ENCODE measurements at regions not wholly inside any gene's neighbourhood (a gene's known extent, or its start where the extent isn't known, plus 50 kb on each side); places are given as distances from the start of the nearest gene placed in this dataset.

GRCh38 chr14:39621678-39622077 is 189.4 kb upstream of the FBXO33 start:
- no peaks in the 10 kb centered on the region for H3K27me3 ChIP-seq (replicated peaks; ENCODE audit: control insufficient read depth, insufficient read depth, low read length)
- TF ChIP-seq CTCF (IDR thresholded peaks at IDR 0.05; ENCODE audit: insufficient read depth, low read length, poor library complexity, severe bottlenecking), result no peak
- no peak for DNase-seq (ENCODE audit: extremely low read depth, insufficient read length)
- no peaks in the 10 kb centered on the region for H3K36me3 ChIP-seq (ENCODE audit: control insufficient read depth, insufficient read depth, low read length)
- no peak overlapping the region for H3K4me3 ChIP-seq (replicated peaks; ENCODE audit: low read depth, low read length)

- no peak for TF ChIP-seq CTCF (IDR thresholded peaks at IDR 0.05; ENCODE audit: insufficient read depth, low read length, poor library complexity, severe bottlenecking)
- no peaks in the 10 kb centered on the region for H3K36me3 ChIP-seq (ENCODE audit: control insufficient read depth, insufficient read depth, low read length)
- no peak overlapping the region for H3K4me3 ChIP-seq (replicated peaks; ENCODE audit: low read depth, low read length)
- no peak for DNase-seq (ENCODE audit: extremely low read depth, insufficient read length)
- no peaks in the 10 kb centered on the region for H3K27me3 ChIP-seq (replicated peaks; ENCODE audit: control insufficient read depth, insufficient read depth, low read length)
Observed at GRCh38 chr14:39621223-39621622, 189.0 kb upstream of the FBXO33 start.

GRCh38 chr14:39617537-39617936 is 185.3 kb upstream of the FBXO33 start:
- H3K36me3 ChIP-seq (ENCODE audit: control insufficient read depth, insufficient read depth, low read length), result no peaks in the 10 kb centered on the region

GRCh38 chr14:39615352-39615751 is 183.1 kb upstream of the FBXO33 start:
- H3K27me3 ChIP-seq (replicated peaks; ENCODE audit: control insufficient read depth, insufficient read depth, low read length), result no peaks in the 10 kb centered on the region
- no peak for TF ChIP-seq CTCF (IDR thresholded peaks at IDR 0.05; ENCODE audit: insufficient read depth, low read length, poor library complexity, severe bottlenecking)
- no peak for DNase-seq (ENCODE audit: extremely low read depth, insufficient read length)

More at GRCh38 chr14:39617537-39617936, 185.3 kb upstream of the FBXO33 start:
- TF ChIP-seq CTCF (IDR thresholded peaks at IDR 0.05; ENCODE audit: insufficient read depth, low read length, poor library complexity, severe bottlenecking), result no peak
- no peak for DNase-seq (ENCODE audit: extremely low read depth, insufficient read length)
- no peaks in the 10 kb centered on the region for H3K27me3 ChIP-seq (replicated peaks; ENCODE audit: control insufficient read depth, insufficient read depth, low read length)
- no peak overlapping the region for H3K4me3 ChIP-seq (replicated peaks; ENCODE audit: low read depth, low read length)

GRCh38 chr14:39614297-39614923 is 182.2 kb upstream of the FBXO33 start:
- H3K27me3 ChIP-seq (replicated peaks; ENCODE audit: control insufficient read depth, insufficient read depth, low read length), result no peaks in the 10 kb centered on the region

More at GRCh38 chr14:39615352-39615751, 183.1 kb upstream of the FBXO33 start:
- Histone ChIP-seq H3K36me3 (ENCODE audit: control insufficient read depth, insufficient read depth, low read length) (no peaks in the 10 kb centered on the region), H3K4me3 (replicated peaks; ENCODE audit: low read depth, low read length) (no peak overlapping the region)

More at GRCh38 chr14:39614297-39614923, 182.2 kb upstream of the FBXO33 start:
- no peak for TF ChIP-seq CTCF (IDR thresholded peaks at IDR 0.05; ENCODE audit: insufficient read depth, low read length, poor library complexity, severe bottlenecking)
- DNase-seq (ENCODE audit: extremely low read depth, insufficient read length), result no peak
- Histone ChIP-seq H3K4me3 (replicated peaks; ENCODE audit: low read depth, low read length) (no peak overlapping the region), H3K36me3 (ENCODE audit: control insufficient read depth, insufficient read depth, low read length) (no peaks in the 10 kb centered on the region)

Measured in GM06990 (cell line).